ENCODE measurements at regions not wholly inside any gene's neighbourhood (a gene's known extent, or its start where the extent isn't known, plus 50 kb on each side); places are given as distances from the start of the nearest gene placed in this dataset.
"Not testable (repeated sequence)": the region's sequence is repeated elsewhere in the genome, so short reads cannot be mapped to it uniquely, and the experiment has no call there.

- Mint-ChIP-seq H3K36me3 (no peaks in the 10 kb centered on the region), H3K27ac (no peak overlapping the region), H3K9me3 (peaks cover 2 to 8% (median 6%) of the 10 kb centered on the region in 7 donors), H3K27me3 (no peaks in the 10 kb centered on the region), H3K4me1 (no peaks in the 10 kb centered on the region), H3K4me3 (no peak overlapping the region)
- DNase-seq (no peak), ATAC-seq (ENCODE audit: low read depth in 2 of 2) (no peak)
Observed at GRCh38 chrX:28408017-28408723, 179.1 kb upstream of the IL1RAPL1 start.

DNA sequence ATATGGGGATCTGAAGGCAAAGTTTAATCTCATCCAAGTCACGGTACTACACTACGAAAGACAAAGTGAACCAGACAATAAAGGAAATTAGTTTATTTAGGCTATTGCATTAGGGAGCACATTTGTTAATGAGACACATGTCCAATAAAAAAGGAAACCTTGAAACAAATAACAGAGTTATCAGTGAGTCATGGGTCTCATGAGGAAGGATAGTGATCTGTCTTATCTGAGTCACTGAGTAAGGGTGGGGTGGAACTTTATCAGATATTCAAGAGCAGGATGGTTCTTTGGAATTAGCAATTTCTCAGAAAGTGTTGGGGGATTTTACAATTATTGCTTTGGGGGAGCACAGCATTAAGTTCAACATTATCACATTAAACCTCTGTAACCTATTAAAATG, 188.9 kb upstream of the IL1RAPL1 start:
- no peak for ATAC-seq (ENCODE audit: low read depth in 2 of 2)
- peaks cover 0 to 10% (median 4%) of the 10 kb centered on the region in 7 donors for H3K9me3 Mint-ChIP-seq
- no peak overlapping the region for H3K4me3 Mint-ChIP-seq
- H3K36me3 Mint-ChIP-seq, result no peaks in the 10 kb centered on the region
- H3K27me3 Mint-ChIP-seq, result no peaks in the 10 kb centered on the region
- no peaks in the 10 kb centered on the region for H3K4me1 Mint-ChIP-seq
- DNase-seq, result no peak
- H3K27ac Mint-ChIP-seq, result no peak overlapping the region

- H3K4me1 Mint-ChIP-seq, result no peaks in the 10 kb centered on the region
- ATAC-seq (ENCODE audit: low read depth in 2 of 2) (no peak), DNase-seq (no peak)
- H3K27ac Mint-ChIP-seq, result no peak overlapping the region
- H3K4me3 Mint-ChIP-seq, result no peak overlapping the region
- no peaks in the 10 kb centered on the region for H3K36me3 Mint-ChIP-seq
- no peaks in the 10 kb centered on the region for H3K27me3 Mint-ChIP-seq
- H3K9me3 Mint-ChIP-seq, result peaks cover 0 to 11% (median 2%) of the 10 kb centered on the region in 7 donors
Observed at GRCh38 chrX:28391528-28391927, 195.7 kb upstream of the IL1RAPL1 start.

DNA sequence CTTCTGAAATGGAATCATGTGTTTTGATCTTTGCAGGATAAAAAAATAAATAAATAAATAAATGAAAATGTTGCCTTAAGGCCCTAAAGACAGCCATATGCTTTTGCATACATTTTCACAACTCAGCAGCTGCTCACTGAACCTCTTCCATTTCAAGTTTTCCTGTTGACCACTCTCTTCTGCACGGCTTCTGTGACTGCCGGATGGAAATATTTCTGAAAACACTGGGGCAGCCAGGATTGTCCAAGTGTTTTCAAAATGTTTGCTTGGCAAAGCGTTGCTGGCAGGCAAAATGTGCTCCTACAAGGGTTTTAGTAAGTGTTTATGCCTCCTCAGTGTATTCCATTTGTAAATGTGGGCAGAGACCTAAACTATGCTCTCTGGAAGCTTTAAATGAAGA, 208.1 kb upstream of the IL1RAPL1 start:
- ATAC-seq (ENCODE audit: low read depth in 2 of 2), result no peak
- Mint-ChIP-seq H3K4me3 (no peak overlapping the region), H3K27ac (no peak overlapping the region), H3K36me3 (peaks cover 0 to 10% of the 10 kb centered on the region in 2 donors), H3K9me3 (peaks cover 0 to 16% (median 6%) of the 10 kb centered on the region in 7 donors), H3K27me3 (no peaks in the 10 kb centered on the region), H3K4me1 (no peaks in the 10 kb centered on the region)
- no peak for DNase-seq

GRCh38 chrX:28367649-28368048, 219.6 kb upstream of the IL1RAPL1 start:
- H3K4me3 Mint-ChIP-seq; DNase-seq; H3K36me3 Mint-ChIP-seq; H3K27ac Mint-ChIP-seq; H3K27me3 Mint-ChIP-seq; H3K4me1 Mint-ChIP-seq; ATAC-seq (ENCODE audit: low read depth in 2 of 2): not testable (repeated sequence)
- H3K9me3 Mint-ChIP-seq, result peaks cover 5 to 25% (median 11%) of the 10 kb centered on the region in 7 donors

GRCh38 chrX:28351801-28352200, 235.4 kb upstream of the IL1RAPL1 start:
- Mint-ChIP-seq H3K27me3 (no peaks in the 10 kb centered on the region), H3K27ac (no peak overlapping the region), H3K4me3 (no peak overlapping the region), H3K4me1 (no peaks in the 10 kb centered on the region), H3K9me3 (peaks cover 0 to 7% (median 0%) of the 10 kb centered on the region in 7 donors), H3K36me3 (no peaks in the 10 kb centered on the region)
- ATAC-seq (ENCODE audit: low read depth in 2 of 2), result no peak
- no peak for DNase-seq

GRCh38 chrX:28349888-28350287, 237.4 kb upstream of the IL1RAPL1 start:
- no peak overlapping the region for H3K27ac Mint-ChIP-seq
- no peaks in the 10 kb centered on the region for H3K4me1 Mint-ChIP-seq
- ATAC-seq (ENCODE audit: low read depth in 2 of 2) (no peak), DNase-seq (no peak)
- H3K36me3 Mint-ChIP-seq, result no peaks in the 10 kb centered on the region
- H3K9me3 Mint-ChIP-seq, result peaks cover 0 to 4% (median 0%) of the 10 kb centered on the region in 7 donors
- no peak overlapping the region for H3K4me3 Mint-ChIP-seq
- no peaks in the 10 kb centered on the region for H3K27me3 Mint-ChIP-seq

DNA sequence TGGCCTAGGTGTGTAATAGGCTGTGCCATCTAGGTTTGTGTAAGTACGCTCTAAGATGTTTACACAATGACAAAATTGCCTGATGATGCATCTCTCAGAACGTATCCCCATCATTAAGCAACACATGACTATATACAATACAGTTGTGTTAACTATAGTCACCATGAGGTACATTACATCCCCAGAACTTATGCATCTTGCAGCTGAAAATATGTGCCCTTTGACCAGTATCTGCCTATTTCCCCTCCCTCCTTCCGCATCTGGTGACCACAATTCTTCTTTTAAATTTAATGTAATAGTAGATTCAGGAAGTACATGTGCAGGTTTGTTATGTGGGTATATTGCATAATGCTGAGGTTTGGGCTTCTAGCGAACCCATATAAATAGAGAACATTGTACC, 239.8 kb upstream of the IL1RAPL1 start:
- DNase-seq, result no peak
- no peaks in the 10 kb centered on the region for H3K36me3 Mint-ChIP-seq
- H3K4me1 Mint-ChIP-seq, result no peaks in the 10 kb centered on the region
- H3K27me3 Mint-ChIP-seq, result no peaks in the 10 kb centered on the region
- H3K4me3 Mint-ChIP-seq, result no peak overlapping the region
- H3K27ac Mint-ChIP-seq, result no peak overlapping the region
- H3K9me3 Mint-ChIP-seq, result peaks cover 0 to 9% (median 2%) of the 10 kb centered on the region in 7 donors
- no peak for ATAC-seq (ENCODE audit: low read depth in 2 of 2)

- no peak for DNase-seq
- no peaks in the 10 kb centered on the region for H3K4me1 Mint-ChIP-seq
- H3K27ac Mint-ChIP-seq, result no peak overlapping the region
- H3K36me3 Mint-ChIP-seq, result no peaks in the 10 kb centered on the region
- no peak overlapping the region for H3K4me3 Mint-ChIP-seq
- peaks cover 4 to 18% (median 7%) of the 10 kb centered on the region in 7 donors for H3K9me3 Mint-ChIP-seq
- no peaks in the 10 kb centered on the region for H3K27me3 Mint-ChIP-seq
- ATAC-seq (ENCODE audit: low read depth in 2 of 2), result no peak
Observed at GRCh38 chrX:28329156-28329555, 258.1 kb upstream of the IL1RAPL1 start.

DNA sequence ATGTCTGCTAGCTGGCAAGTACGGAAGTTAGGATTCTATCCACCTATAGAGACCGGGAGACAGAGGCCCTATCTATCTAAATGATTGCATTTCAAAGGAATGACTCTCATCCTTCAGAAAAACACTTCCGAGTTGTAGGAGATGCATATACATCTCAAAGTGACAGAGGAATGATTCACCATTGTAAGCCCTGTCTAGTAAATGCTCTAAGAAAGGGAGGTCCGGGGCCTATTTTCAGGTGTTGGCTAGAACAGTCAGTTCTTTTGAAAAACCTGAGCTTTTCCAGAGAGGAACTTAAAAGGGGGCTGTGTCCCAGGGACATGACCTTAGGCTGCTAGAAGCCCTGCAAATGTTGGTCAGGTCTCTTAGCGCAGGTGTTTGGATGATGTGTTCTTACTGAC, 262.9 kb upstream of the IL1RAPL1 start:
- Mint-ChIP-seq H3K36me3 (no peaks in the 10 kb centered on the region), H3K9me3 (peaks cover 4 to 24% (median 11%) of the 10 kb centered on the region in 7 donors), H3K4me3 (no peak overlapping the region), H3K27ac (no peak overlapping the region), H3K27me3 (no peaks in the 10 kb centered on the region), H3K4me1 (no peaks in the 10 kb centered on the region)
- ATAC-seq (ENCODE audit: low read depth in 2 of 2), result no peak
- DNase-seq, result no peak

GRCh38 chrX:28321286-28321685, 266.0 kb upstream of the IL1RAPL1 start:
- no peaks in the 10 kb centered on the region for H3K36me3 Mint-ChIP-seq
- no peaks in the 10 kb centered on the region for H3K27me3 Mint-ChIP-seq
- H3K9me3 Mint-ChIP-seq, result peaks cover 6 to 27% (median 11%) of the 10 kb centered on the region in 7 donors
- ATAC-seq (ENCODE audit: low read depth in 2 of 2) (no peak), DNase-seq (no peak)
- H3K27ac Mint-ChIP-seq, result no peak overlapping the region
- no peaks in the 10 kb centered on the region for H3K4me1 Mint-ChIP-seq
- H3K4me3 Mint-ChIP-seq, result no peak overlapping the region

GRCh38 chrX:28312965-28313364, 274.3 kb upstream of the IL1RAPL1 start:
- no peak for ATAC-seq (ENCODE audit: low read depth in 2 of 2)
- peaks cover 0 to 26% (median 8%) of the 10 kb centered on the region in 7 donors for H3K9me3 Mint-ChIP-seq
- no peaks in the 10 kb centered on the region for H3K4me1 Mint-ChIP-seq
- H3K27me3 Mint-ChIP-seq, result no peaks in the 10 kb centered on the region
- H3K36me3 Mint-ChIP-seq, result no peaks in the 10 kb centered on the region
- no peak overlapping the region for H3K4me3 Mint-ChIP-seq
- no peak for DNase-seq
- no peak overlapping the region for H3K27ac Mint-ChIP-seq

GRCh38 chrX:28312259-28312658, 275.0 kb upstream of the IL1RAPL1 start:
- no peaks in the 10 kb centered on the region for H3K27me3 Mint-ChIP-seq
- H3K4me3 Mint-ChIP-seq, result no peak overlapping the region
- no peak for DNase-seq
- H3K36me3 Mint-ChIP-seq, result no peaks in the 10 kb centered on the region
- ATAC-seq (ENCODE audit: low read depth in 2 of 2), result no peak
- H3K27ac Mint-ChIP-seq, result no peak overlapping the region
- H3K9me3 Mint-ChIP-seq, result peaks cover 0 to 19% (median 3%) of the 10 kb centered on the region in 7 donors
- H3K4me1 Mint-ChIP-seq, result no peaks in the 10 kb centered on the region

DNA sequence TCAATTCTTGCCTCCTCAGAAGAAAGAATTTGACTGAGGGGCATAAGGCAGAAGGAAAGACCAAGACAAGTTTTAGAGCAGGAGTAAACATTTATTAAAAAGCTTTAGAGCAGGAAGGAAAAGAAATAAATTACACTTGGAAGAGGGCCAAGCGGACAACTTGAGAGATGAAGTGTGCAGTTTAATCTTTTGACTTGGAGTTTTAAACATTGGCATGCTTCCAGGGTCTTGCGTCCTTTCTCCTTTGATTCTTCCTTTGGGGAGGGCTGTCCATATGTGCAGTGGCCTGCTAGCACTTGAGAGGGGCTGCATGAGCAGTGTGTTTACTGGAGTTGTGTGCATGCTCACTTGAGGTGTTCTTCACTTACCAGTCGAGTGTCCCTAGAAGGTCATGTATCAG, 275.8 kb upstream of the IL1RAPL1 start:
- Mint-ChIP-seq H3K36me3 (no peaks in the 10 kb centered on the region), H3K27me3 (no peaks in the 10 kb centered on the region), H3K27ac (no peak overlapping the region), H3K4me3 (no peak overlapping the region), H3K4me1 (no peaks in the 10 kb centered on the region), H3K9me3 (peaks cover 0 to 21% (median 4%) of the 10 kb centered on the region in 7 donors)
- ATAC-seq (ENCODE audit: low read depth in 2 of 2), result no peak
- DNase-seq, result no peak

DNA sequence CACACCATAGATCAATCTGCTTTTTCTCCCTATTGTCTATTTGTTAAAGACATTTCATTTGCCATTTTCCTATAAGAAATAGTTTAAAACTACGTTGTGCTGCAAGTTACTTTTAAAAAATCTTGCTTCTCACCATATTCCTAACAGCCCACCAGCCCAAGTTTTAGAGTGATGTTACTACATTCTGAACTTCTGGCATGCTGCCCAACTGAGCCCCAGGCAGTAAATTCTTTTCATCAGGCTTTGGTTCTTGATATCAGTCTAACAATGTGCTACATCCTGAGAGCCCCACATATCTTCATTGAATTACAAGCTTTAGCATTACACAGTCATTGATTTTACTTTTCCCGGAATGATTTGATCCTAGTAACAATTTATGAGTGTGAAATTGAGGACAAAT, 283.8 kb upstream of the IL1RAPL1 start:
- Mint-ChIP-seq H3K27me3 (no peaks in the 10 kb centered on the region), H3K27ac (no peak overlapping the region), H3K4me1 (no peaks in the 10 kb centered on the region), H3K4me3 (no peak overlapping the region), H3K36me3 (no peaks in the 10 kb centered on the region), H3K9me3 (peaks cover 0 to 16% (median 4%) of the 10 kb centered on the region in 7 donors)
- no peak for ATAC-seq (ENCODE audit: low read depth in 2 of 2)
- DNase-seq, result no peak

Data from naive B cell (primary cell).